SK-N-MC (cell line): ENCODE measurements at regions not wholly inside any gene's neighbourhood (a gene's known extent, or its start where the extent isn't known, plus 50 kb on each side); places are given as distances from the start of the nearest gene placed in this dataset.

Source experiments
- DNase-seq: peaks from one replicate; pipeline ENCODE4 v3.0.0-alpha.2; 2011; ENCODE audit warnings: low read depth, low spot score
- H3K27ac ChIP-seq: fragments of 200-600 bp; sonication (generic); 2 replicates; pipeline ENCODE4 v1.5.1; 2016; ENCODE audit warnings: mixed run types
- H3K36me3 ChIP-seq: fragments of 200-600 bp; sonication (generic); 2 replicates; pipeline ENCODE4 v1.6.1; 2017; ENCODE audit warnings: antibody characterized with exemption, low read length, mixed read lengths; ENCODE audit not compliant: insufficient read depth
- H3K4me3 ChIP-seq: fragments of 200-600 bp; sonication (generic); 2 replicates; pipeline ENCODE4 v1.5.1; 2016
- H3K9ac ChIP-seq: fragments of 200-600 bp; sonication (generic); 2 replicates; pipeline ENCODE4 v1.8.0; 2017; ENCODE audit warnings: mixed run types, mixed read lengths; ENCODE audit not compliant: insufficient read length
- H3K9me3 ChIP-seq: fragments of 200-600 bp; sonication (generic); 2 replicates; pipeline ENCODE4 v1.6.1; 2017; ENCODE audit warnings: low read depth, mild to moderate bottlenecking, antibody characterized with exemption, low read length, moderate library complexity, mixed read lengths
- EZH2 ChIP-seq: fragments of 200-600 bp; sonication (generic); IDR thresholded peaks from one replicate; pipeline ENCODE4 v1.6.1; 2017; ENCODE audit warnings: antibody characterized with exemption
- FOXP2 ChIP-seq: optimal IDR thresholded peaks from 2 replicates; pipeline ENCODE3; 2011; ENCODE audit warnings: mild to moderate bottlenecking, moderate library complexity; ENCODE audit not compliant: insufficient read depth; ENCODE audit errors: extremely low read length, control extremely low read depth
- POLR2AphosphoS5 ChIP-seq: IDR thresholded peaks from 2 replicates; pipeline ENCODE4 v1.6.1; 2012; ENCODE audit warnings: mild to moderate bottlenecking, low read depth, low read length, borderline replicate concordance

GRCh38 chr10:4587466-4587865 is 238.5 kb upstream of the AKR1E2 start:
- no peak for DNase-seq
- Histone ChIP-seq H3K27ac (no peak overlapping the region), H3K36me3 (no peaks in the 10 kb centered on the region), H3K9me3 (no peaks in the 10 kb centered on the region), H3K9ac (no peak overlapping the region), H3K4me3 (no peak overlapping the region)
- TF ChIP-seq EZH2 (no peak), POLR2AphosphoS5 (no peak), FOXP2 (no peak)

GRCh38 chr10:4586776-4587175 is 239.2 kb upstream of the AKR1E2 start:
- Histone ChIP-seq H3K9me3 (no peaks in the 10 kb centered on the region), H3K9ac (no peak overlapping the region), H3K36me3 (no peaks in the 10 kb centered on the region), H3K4me3 (no peak overlapping the region), H3K27ac (no peak overlapping the region)
- no peak for TF ChIP-seq POLR2AphosphoS5
- no peak for TF ChIP-seq FOXP2
- no peak for TF ChIP-seq EZH2
- no peak for DNase-seq

- no peak overlapping the region for H3K27ac ChIP-seq
- H3K9ac ChIP-seq = no peak overlapping the region
- no peak overlapping the region for H3K4me3 ChIP-seq
- H3K9me3 ChIP-seq = no peaks in the 10 kb centered on the region
- TF ChIP-seq EZH2 (no peak), FOXP2 (no peak), POLR2AphosphoS5 (no peak)
- no peak for DNase-seq
- no peaks in the 10 kb centered on the region for H3K36me3 ChIP-seq
Measured at GRCh38 chr10:4581929-4582328, 244.1 kb upstream of the AKR1E2 start.

GRCh38 chr10:4579844-4580243 is 246.2 kb upstream of the AKR1E2 start:
- H3K27ac ChIP-seq = no peak overlapping the region
- no peak for TF ChIP-seq FOXP2
- TF ChIP-seq EZH2 = no peak
- no peak for TF ChIP-seq POLR2AphosphoS5
- DNase-seq = no peak

GRCh38 chr10:4576206-4576605 is 249.8 kb upstream of the AKR1E2 start:
- DNase-seq = no peak
- H3K36me3 ChIP-seq = no peaks in the 10 kb centered on the region
- H3K9me3 ChIP-seq = no peaks in the 10 kb centered on the region
- H3K4me3 ChIP-seq = no peak overlapping the region
- TF ChIP-seq EZH2 (no peak), POLR2AphosphoS5 (no peak), FOXP2 (no peak)
- H3K27ac ChIP-seq = no peak overlapping the region
- H3K9ac ChIP-seq = no peak overlapping the region

More at GRCh38 chr10:4579844-4580243, 246.2 kb upstream of the AKR1E2 start:
- no peaks in the 10 kb centered on the region for H3K9me3 ChIP-seq
- H3K9ac ChIP-seq = no peak overlapping the region
- no peaks in the 10 kb centered on the region for H3K36me3 ChIP-seq
- no peak overlapping the region for H3K4me3 ChIP-seq

- H3K36me3 ChIP-seq = no peaks in the 10 kb centered on the region
- no peak for TF ChIP-seq POLR2AphosphoS5
- no peak for TF ChIP-seq FOXP2
- TF ChIP-seq EZH2 = no peak
- H3K27ac ChIP-seq = no peak overlapping the region
- no peaks in the 10 kb centered on the region for H3K9me3 ChIP-seq
- H3K4me3 ChIP-seq = no peak overlapping the region
- no peak for DNase-seq
- H3K9ac ChIP-seq = no peak overlapping the region
Measured at GRCh38 chr10:4569151-4569550, 256.9 kb upstream of the AKR1E2 start.

- Histone ChIP-seq H3K36me3 (no peaks in the 10 kb centered on the region), H3K27ac (no peak overlapping the region), H3K9me3 (no peaks in the 10 kb centered on the region), H3K4me3 (no peak overlapping the region), H3K9ac (no peak overlapping the region)
- TF ChIP-seq FOXP2 (no peak), POLR2AphosphoS5 (no peak), EZH2 (no peak)
- no peak for DNase-seq
Measured at GRCh38 chr10:4568731-4569130, 257.3 kb upstream of the AKR1E2 start.

- H3K4me3 ChIP-seq = no peak overlapping the region
- H3K36me3 ChIP-seq = no peaks in the 10 kb centered on the region
- no peak for DNase-seq
- no peak overlapping the region for H3K9ac ChIP-seq
- H3K27ac ChIP-seq = no peak overlapping the region
- no peak for TF ChIP-seq EZH2
- TF ChIP-seq POLR2AphosphoS5 = no peak
- TF ChIP-seq FOXP2 = no peak
- no peaks in the 10 kb centered on the region for H3K9me3 ChIP-seq
Measured at GRCh38 chr10:4568086-4568485, 257.9 kb upstream of the AKR1E2 start.

- DNase-seq = no peak
Measured at GRCh38 chr10:4567637-4568036, 258.4 kb upstream of the AKR1E2 start.

GRCh38 chr10:4566011-4566410 is 260.0 kb upstream of the AKR1E2 start:
- no peaks in the 10 kb centered on the region for H3K9me3 ChIP-seq
- TF ChIP-seq FOXP2 (no peak), POLR2AphosphoS5 (no peak), EZH2 (no peak)
- no peak overlapping the region for H3K27ac ChIP-seq
- H3K36me3 ChIP-seq = no peaks in the 10 kb centered on the region
- H3K4me3 ChIP-seq = no peak overlapping the region
- no peak overlapping the region for H3K9ac ChIP-seq
- no peak for DNase-seq

More at GRCh38 chr10:4567637-4568036, 258.4 kb upstream of the AKR1E2 start:
- TF ChIP-seq FOXP2 (no peak), EZH2 (no peak), POLR2AphosphoS5 (no peak)
- Histone ChIP-seq H3K4me3 (no peak overlapping the region), H3K27ac (no peak overlapping the region), H3K9ac (no peak overlapping the region), H3K36me3 (no peaks in the 10 kb centered on the region), H3K9me3 (no peaks in the 10 kb centered on the region)
